H1 (cell line): ENCODE measurements at regions not wholly inside any gene's neighbourhood (a gene's known extent, or its start where the extent isn't known, plus 50 kb on each side); places are given as distances from the start of the nearest gene placed in this dataset.

Experiments
- BACH1 ChIP-seq: IDR thresholded peaks from 2 replicates; pipeline ENCODE4 v1.6.1; 2012; ENCODE audit warnings: low read length, improper control_type of control experiment
- EP300 ChIP-seq, 2 experiments: IDR thresholded peaks; 1 replicate in 1 of 2; 2 replicates in 1 of 2; pipeline ENCODE4 v1.6.1; 2011 to 2012; ENCODE audit warnings: low read depth in 2 of 2, low read length in 2 of 2, mild to moderate bottlenecking in 2 of 2, borderline replicate concordance in 1 of 2, inconsistent platforms in 1 of 2, moderate library complexity in 1 of 2
- GABPA ChIP-seq: IDR thresholded peaks from 2 replicates; pipeline ENCODE4 v1.6.1; 2011; ENCODE audit warnings: mild to moderate bottlenecking, low read length, moderate library complexity, borderline replicate concordance; ENCODE audit not compliant: insufficient read depth
- HDAC2 ChIP-seq, 2 experiments: fragments of 300-600 bp in 1 of 2; sonication (generic) in 1 of 2; IDR thresholded peaks; 2 replicates each; pipeline ENCODE4 v1.6.1; 2011 to 2012; ENCODE audit warnings: low read depth in 2 of 2, low read length in 2 of 2, mild to moderate bottlenecking in 2 of 2, moderate library complexity in 2 of 2, borderline replicate concordance in 1 of 2, inconsistent platforms in 1 of 2
- NRF1 ChIP-seq: IDR thresholded peaks from 2 replicates; pipeline ENCODE4 v1.6.1; 2011; ENCODE audit warnings: mild to moderate bottlenecking, low read depth, low read length, improper control_type of control experiment
- SIRT6 ChIP-seq: IDR thresholded peaks from one replicate; pipeline ENCODE4 v1.7.1; 2012; ENCODE audit warnings: low read length, inconsistent platforms
- SP2 ChIP-seq: IDR thresholded peaks from 2 replicates; pipeline ENCODE4 v1.6.1; 2012; ENCODE audit warnings: mild to moderate bottlenecking, low read length, inconsistent platforms
- TAF1 ChIP-seq: IDR thresholded peaks from 2 replicates; pipeline ENCODE4 v1.6.1; 2011; ENCODE audit warnings: mild to moderate bottlenecking, low read depth, low read length
- TF ChIP-seq, protein P1 (sequence below): fragments of 300-600 bp; sonication (generic); IDR thresholded peaks from 2 replicates; pipeline ENCODE4 v1.7.1; 2012; ENCODE audit warnings: low read length, moderate library complexity, mild to moderate bottlenecking, inconsistent platforms; ENCODE audit not compliant: insufficient replicate concordance
- TF ChIP-seq, protein P2 (sequence below): IDR thresholded peaks from 2 replicates; pipeline ENCODE4 v1.6.1; 2012; ENCODE audit warnings: inconsistent platforms

DNA sequence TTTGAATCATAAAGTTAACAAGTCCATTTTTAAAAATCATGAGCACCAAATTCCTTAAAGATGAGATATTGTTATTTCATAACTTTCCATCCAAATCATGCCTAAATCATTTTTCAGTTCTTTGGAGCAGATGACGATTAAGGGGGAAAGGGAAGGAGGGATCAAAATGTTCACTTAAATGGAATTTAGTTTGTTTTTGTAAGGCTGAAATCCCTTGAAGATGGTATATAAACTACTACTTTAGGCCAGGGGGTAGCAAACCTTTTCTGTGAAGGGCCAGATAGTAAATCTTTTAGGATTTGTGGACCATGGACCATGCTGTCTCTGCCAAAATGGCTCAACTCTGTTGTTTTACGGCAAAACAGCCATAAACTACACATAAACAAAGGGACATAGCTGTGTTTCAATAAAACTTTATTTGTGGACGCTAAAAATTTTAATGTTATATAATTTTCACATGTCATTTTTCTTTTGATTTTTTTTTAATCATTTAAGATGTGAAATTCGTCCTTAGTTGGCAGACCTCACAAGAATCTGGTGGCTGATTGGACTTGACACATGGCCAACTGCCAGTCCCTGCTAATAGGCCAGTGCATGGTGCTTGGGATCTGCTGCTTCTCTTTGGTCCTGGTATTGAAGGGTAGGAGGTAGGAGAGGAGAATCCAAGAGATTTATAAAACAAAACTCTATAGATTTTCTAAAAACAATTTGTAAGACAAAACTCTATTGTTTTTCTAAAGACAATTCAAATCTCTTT is 52.0 kb upstream of the RTN4 start (continued):
- TF ChIP-seq, protein P1, sequence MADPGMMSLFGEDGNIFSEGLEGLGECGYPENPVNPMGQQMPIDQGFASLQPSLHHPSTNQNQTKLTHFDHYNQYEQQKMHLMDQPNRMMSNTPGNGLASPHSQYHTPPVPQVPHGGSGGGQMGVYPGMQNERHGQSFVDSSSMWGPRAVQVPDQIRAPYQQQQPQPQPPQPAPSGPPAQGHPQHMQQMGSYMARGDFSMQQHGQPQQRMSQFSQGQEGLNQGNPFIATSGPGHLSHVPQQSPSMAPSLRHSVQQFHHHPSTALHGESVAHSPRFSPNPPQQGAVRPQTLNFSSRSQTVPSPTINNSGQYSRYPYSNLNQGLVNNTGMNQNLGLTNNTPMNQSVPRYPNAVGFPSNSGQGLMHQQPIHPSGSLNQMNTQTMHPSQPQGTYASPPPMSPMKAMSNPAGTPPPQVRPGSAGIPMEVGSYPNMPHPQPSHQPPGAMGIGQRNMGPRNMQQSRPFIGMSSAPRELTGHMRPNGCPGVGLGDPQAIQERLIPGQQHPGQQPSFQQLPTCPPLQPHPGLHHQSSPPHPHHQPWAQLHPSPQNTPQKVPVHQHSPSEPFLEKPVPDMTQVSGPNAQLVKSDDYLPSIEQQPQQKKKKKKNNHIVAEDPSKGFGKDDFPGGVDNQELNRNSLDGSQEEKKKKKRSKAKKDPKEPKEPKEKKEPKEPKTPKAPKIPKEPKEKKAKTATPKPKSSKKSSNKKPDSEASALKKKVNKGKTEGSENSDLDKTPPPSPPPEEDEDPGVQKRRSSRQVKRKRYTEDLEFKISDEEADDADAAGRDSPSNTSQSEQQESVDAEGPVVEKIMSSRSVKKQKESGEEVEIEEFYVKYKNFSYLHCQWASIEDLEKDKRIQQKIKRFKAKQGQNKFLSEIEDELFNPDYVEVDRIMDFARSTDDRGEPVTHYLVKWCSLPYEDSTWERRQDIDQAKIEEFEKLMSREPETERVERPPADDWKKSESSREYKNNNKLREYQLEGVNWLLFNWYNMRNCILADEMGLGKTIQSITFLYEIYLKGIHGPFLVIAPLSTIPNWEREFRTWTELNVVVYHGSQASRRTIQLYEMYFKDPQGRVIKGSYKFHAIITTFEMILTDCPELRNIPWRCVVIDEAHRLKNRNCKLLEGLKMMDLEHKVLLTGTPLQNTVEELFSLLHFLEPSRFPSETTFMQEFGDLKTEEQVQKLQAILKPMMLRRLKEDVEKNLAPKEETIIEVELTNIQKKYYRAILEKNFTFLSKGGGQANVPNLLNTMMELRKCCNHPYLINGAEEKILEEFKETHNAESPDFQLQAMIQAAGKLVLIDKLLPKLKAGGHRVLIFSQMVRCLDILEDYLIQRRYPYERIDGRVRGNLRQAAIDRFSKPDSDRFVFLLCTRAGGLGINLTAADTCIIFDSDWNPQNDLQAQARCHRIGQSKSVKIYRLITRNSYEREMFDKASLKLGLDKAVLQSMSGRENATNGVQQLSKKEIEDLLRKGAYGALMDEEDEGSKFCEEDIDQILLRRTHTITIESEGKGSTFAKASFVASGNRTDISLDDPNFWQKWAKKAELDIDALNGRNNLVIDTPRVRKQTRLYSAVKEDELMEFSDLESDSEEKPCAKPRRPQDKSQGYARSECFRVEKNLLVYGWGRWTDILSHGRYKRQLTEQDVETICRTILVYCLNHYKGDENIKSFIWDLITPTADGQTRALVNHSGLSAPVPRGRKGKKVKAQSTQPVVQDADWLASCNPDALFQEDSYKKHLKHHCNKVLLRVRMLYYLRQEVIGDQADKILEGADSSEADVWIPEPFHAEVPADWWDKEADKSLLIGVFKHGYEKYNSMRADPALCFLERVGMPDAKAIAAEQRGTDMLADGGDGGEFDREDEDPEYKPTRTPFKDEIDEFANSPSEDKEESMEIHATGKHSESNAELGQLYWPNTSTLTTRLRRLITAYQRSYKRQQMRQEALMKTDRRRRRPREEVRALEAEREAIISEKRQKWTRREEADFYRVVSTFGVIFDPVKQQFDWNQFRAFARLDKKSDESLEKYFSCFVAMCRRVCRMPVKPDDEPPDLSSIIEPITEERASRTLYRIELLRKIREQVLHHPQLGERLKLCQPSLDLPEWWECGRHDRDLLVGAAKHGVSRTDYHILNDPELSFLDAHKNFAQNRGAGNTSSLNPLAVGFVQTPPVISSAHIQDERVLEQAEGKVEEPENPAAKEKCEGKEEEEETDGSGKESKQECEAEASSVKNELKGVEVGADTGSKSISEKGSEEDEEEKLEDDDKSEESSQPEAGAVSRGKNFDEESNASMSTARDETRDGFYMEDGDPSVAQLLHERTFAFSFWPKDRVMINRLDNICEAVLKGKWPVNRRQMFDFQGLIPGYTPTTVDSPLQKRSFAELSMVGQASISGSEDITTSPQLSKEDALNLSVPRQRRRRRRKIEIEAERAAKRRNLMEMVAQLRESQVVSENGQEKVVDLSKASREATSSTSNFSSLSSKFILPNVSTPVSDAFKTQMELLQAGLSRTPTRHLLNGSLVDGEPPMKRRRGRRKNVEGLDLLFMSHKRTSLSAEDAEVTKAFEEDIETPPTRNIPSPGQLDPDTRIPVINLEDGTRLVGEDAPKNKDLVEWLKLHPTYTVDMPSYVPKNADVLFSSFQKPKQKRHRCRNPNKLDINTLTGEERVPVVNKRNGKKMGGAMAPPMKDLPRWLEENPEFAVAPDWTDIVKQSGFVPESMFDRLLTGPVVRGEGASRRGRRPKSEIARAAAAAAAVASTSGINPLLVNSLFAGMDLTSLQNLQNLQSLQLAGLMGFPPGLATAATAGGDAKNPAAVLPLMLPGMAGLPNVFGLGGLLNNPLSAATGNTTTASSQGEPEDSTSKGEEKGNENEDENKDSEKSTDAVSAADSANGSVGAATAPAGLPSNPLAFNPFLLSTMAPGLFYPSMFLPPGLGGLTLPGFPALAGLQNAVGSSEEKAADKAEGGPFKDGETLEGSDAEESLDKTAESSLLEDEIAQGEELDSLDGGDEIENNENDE: no peak
- TF ChIP-seq SP2 (no peak), EP300 (IDR thresholded peaks at IDR 0.05; ENCODE audit: borderline replicate concordance in 1 of 2, low read depth in 2 of 2, low read length in 2 of 2) (no peak), TAF1 (no peak), SIRT6 (no peak), GABPA (no peak), HDAC2 (IDR thresholded peaks at IDR 0.05; ENCODE audit: borderline replicate concordance in 1 of 2, low read depth in 2 of 2, low read length in 2 of 2) (no peak), BACH1 (no peak), NRF1 (no peak)
- TF ChIP-seq, protein P2, sequence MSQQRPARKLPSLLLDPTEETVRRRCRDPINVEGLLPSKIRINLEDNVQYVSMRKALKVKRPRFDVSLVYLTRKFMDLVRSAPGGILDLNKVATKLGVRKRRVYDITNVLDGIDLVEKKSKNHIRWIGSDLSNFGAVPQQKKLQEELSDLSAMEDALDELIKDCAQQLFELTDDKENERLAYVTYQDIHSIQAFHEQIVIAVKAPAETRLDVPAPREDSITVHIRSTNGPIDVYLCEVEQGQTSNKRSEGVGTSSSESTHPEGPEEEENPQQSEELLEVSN: no peak
- TF ChIP-seq, all 59 proteins: peak for 0
